GM18502 (cell line): ENCODE measurements at regions not wholly inside any gene's neighbourhood (a gene's known extent, or its start where the extent isn't known, plus 50 kb on each side); places are given as distances from the start of the nearest gene placed in this dataset.
"Not testable (repeated sequence)": the region's sequence is repeated elsewhere in the genome, so short reads cannot be mapped to it uniquely, and the experiment has no call there.

Experiments used
- ATAC-seq: cut with Tn5 transposase; IDR thresholded peaks from one replicate; pipeline ENCODE4 v1.9.1; 2021; ENCODE audit warnings: mild to moderate bottlenecking; ENCODE audit not compliant: unreplicated experiment, poor library complexity

GRCh38 chr13:82196087-82196486 lies 1686.2 kb downstream of the SLITRK1 start:
- ATAC-seq = no peak

GRCh38 chr13:82187227-82187626 lies 1695.0 kb downstream of the SLITRK1 start:
- ATAC-seq = no peak

GRCh38 chr13:82176751-82177150 lies 1705.5 kb downstream of the SLITRK1 start:
- no peak for ATAC-seq

- no peak for ATAC-seq
These were observed 1716.7 kb downstream of the SLITRK1 start for GRCh38 chr13:82165396-82166174.

- not testable (repeated sequence) for ATAC-seq
These were observed 1717.4 kb downstream of the SLITRK1 start for GRCh38 chr13:82164780-82165395.

GRCh38 chr13:82147526-82147925 lies 1734.7 kb downstream of the SLITRK1 start:
- ATAC-seq = no peak

- no peak for ATAC-seq
These were observed 1745.4 kb downstream of the SLITRK1 start for GRCh38 chr13:82136880-82137279.

GRCh38 chr13:82129281-82129680 lies 1753.0 kb downstream of the SLITRK1 start:
- ATAC-seq = no peak

- ATAC-seq = no peak
These were observed 1763.7 kb downstream of the SLITRK1 start for GRCh38 chr13:82118589-82118988.

GRCh38 chr13:82116422-82116989 lies 1765.8 kb downstream of the SLITRK1 start:
- ATAC-seq = no peak

GRCh38 chr13:82115391-82115790 lies 1766.9 kb downstream of the SLITRK1 start:
- ATAC-seq = no peak

- ATAC-seq = no peak
These were observed 1755.3 kb upstream of the SPRY2 start for GRCh38 chr13:82096256-82096655.

- ATAC-seq = no peak
These were observed 1751.4 kb upstream of the SPRY2 start for GRCh38 chr13:82092312-82092711.

- no peak for ATAC-seq
These were observed 1747.9 kb upstream of the SPRY2 start for GRCh38 chr13:82088781-82089180.

- ATAC-seq = no peak
These were observed 1735.6 kb upstream of the SPRY2 start for GRCh38 chr13:82076496-82076895.

- ATAC-seq = no peak
These were observed 1729.5 kb upstream of the SPRY2 start for GRCh38 chr13:82070416-82070815.

- ATAC-seq = no peak
These were observed 1721.8 kb upstream of the SPRY2 start for GRCh38 chr13:82062772-82063171.

GRCh38 chr13:82058364-82058763 lies 1717.4 kb upstream of the SPRY2 start:
- no peak for ATAC-seq

- not testable (repeated sequence) for ATAC-seq
These were observed 1704.4 kb upstream of the SPRY2 start for GRCh38 chr13:82045316-82045715.

- ATAC-seq = no peak
These were observed 1695.7 kb upstream of the SPRY2 start for GRCh38 chr13:82036602-82037001.

GRCh38 chr13:82011355-82011754 lies 1670.4 kb upstream of the SPRY2 start:
- no peak for ATAC-seq

- ATAC-seq = no peak
These were observed 1669.9 kb upstream of the SPRY2 start for GRCh38 chr13:82010780-82011179.
